Endothelial cell (in vitro differentiated cells): ENCODE measurements at regions not wholly inside any gene's neighbourhood (a gene's known extent, or its start where the extent isn't known, plus 50 kb on each side); places are given as distances from the start of the nearest gene placed in this dataset.

ENCODE experiments used
- DNase-seq: peaks from one replicate; pipeline ENCODE4 v3.0.0; 2021; ENCODE audit warnings: low spot score
- H3K27ac Mint-ChIP-seq: one replicate; pipeline ENCODE4 v1.8.0; 2021; ENCODE audit warnings: mixed read lengths, inconsistent platforms; ENCODE audit not compliant: unreplicated experiment
- H3K27me3 Mint-ChIP-seq: one replicate; pipeline ENCODE4 v1.8.0; 2021; ENCODE audit warnings: mild to moderate bottlenecking, moderate library complexity, mixed read lengths, inconsistent platforms; ENCODE audit not compliant: unreplicated experiment
- H3K36me3 Mint-ChIP-seq: one replicate; pipeline ENCODE4 v1.8.0; 2021; ENCODE audit warnings: mild to moderate bottlenecking, low read depth, mixed read lengths, inconsistent platforms; ENCODE audit not compliant: unreplicated experiment
- H3K4me1 Mint-ChIP-seq: one replicate; pipeline ENCODE4 v1.8.0; 2021; ENCODE audit warnings: mild to moderate bottlenecking, mixed read lengths, inconsistent platforms; ENCODE audit not compliant: unreplicated experiment
- H3K4me3 Mint-ChIP-seq: one replicate; pipeline ENCODE4 v1.8.0; 2021; ENCODE audit warnings: mild to moderate bottlenecking, mixed read lengths, inconsistent platforms; ENCODE audit not compliant: unreplicated experiment
- H3K9me3 Mint-ChIP-seq: one replicate; pipeline ENCODE4 v1.8.0; 2021; ENCODE audit warnings: mixed read lengths, inconsistent platforms; ENCODE audit not compliant: unreplicated experiment
- CTCF ChIP-seq: fragments of 200-600 bp; sonication (generic); IDR thresholded peaks from one replicate; pipeline ENCODE4 v1.5.0; 2021; ENCODE audit warnings: antibody characterized with exemption; ENCODE audit not compliant: unreplicated experiment

GRCh38 chr5:83414601-83415000, 56.9 kb upstream of the VCAN start:
- Mint-ChIP-seq H3K27ac (no peak overlapping the region), H3K36me3 (no peaks in the 10 kb centered on the region), H3K9me3 (no peaks in the 10 kb centered on the region), H3K27me3 (no peaks in the 10 kb centered on the region), H3K4me1 (peaks cover 11% of the 10 kb centered on the region), H3K4me3 (no peak overlapping the region)
- no peak for DNase-seq
- TF ChIP-seq CTCF = no peak

GRCh38 chr5:83417884-83418283, 53.7 kb upstream of the VCAN start:
- DNase-seq = no peak
- H3K27ac Mint-ChIP-seq = no peak overlapping the region
- H3K4me3 Mint-ChIP-seq = no peak overlapping the region
- peaks cover 15% of the 10 kb centered on the region for H3K4me1 Mint-ChIP-seq
- peaks cover 4% of the 10 kb centered on the region for H3K9me3 Mint-ChIP-seq
- H3K36me3 Mint-ChIP-seq = no peaks in the 10 kb centered on the region
- H3K27me3 Mint-ChIP-seq = no peaks in the 10 kb centered on the region
- no peak for TF ChIP-seq CTCF

GRCh38 chr5:83418356-83419321, 52.9 kb upstream of the VCAN start:
- no peak for DNase-seq
- Mint-ChIP-seq H3K4me3 (no peak overlapping the region), H3K4me1 (peaks cover 15% of the 10 kb centered on the region), H3K27ac (peak overlapping the region; percentile 38), H3K36me3 (no peaks in the 10 kb centered on the region), H3K9me3 (peaks cover 4% of the 10 kb centered on the region), H3K27me3 (no peaks in the 10 kb centered on the region)
- no peak for TF ChIP-seq CTCF
